Fibroblast of peridontal ligament (primary cell): ENCODE measurements at regions not wholly inside any gene's neighbourhood (a gene's known extent, or its start where the extent isn't known, plus 50 kb on each side); places are given as distances from the start of the nearest gene placed in this dataset.
"Not testable (repeated sequence)": the region's sequence is repeated elsewhere in the genome, so short reads cannot be mapped to it uniquely, and the experiment has no call there.

ENCODE experiments used
- DNase-seq: peaks from one replicate; pipeline ENCODE4 v3.0.0-alpha.2; 2010; ENCODE audit errors: extremely low read depth

GRCh38 chr9:7626571-7627029 is 173.0 kb downstream of the DMAC1 start:
- DNase-seq: not testable (repeated sequence)

GRCh38 chr9:7622481-7622880 is 177.1 kb downstream of the DMAC1 start:
- DNase-seq: no peak

- DNase-seq: no peak
Measured at GRCh38 chr9:7615344-7615743, 184.2 kb downstream of the DMAC1 start.

- DNase-seq: no peak
Measured at GRCh38 chr9:7613931-7614330, 185.6 kb downstream of the DMAC1 start.

- no peak for DNase-seq
Measured at GRCh38 chr9:7608261-7608660, 191.3 kb downstream of the DMAC1 start.

GRCh38 chr9:7607421-7607820 is 192.2 kb downstream of the DMAC1 start:
- DNase-seq: no peak

- no peak for DNase-seq
Measured at GRCh38 chr9:7606591-7606990, 193.0 kb downstream of the DMAC1 start.

GRCh38 chr9:7601739-7602138 is 197.8 kb downstream of the DMAC1 start:
- DNase-seq: no peak

GRCh38 chr9:7597716-7598115 is 201.9 kb downstream of the DMAC1 start:
- DNase-seq: no peak

- no peak for DNase-seq
Measured at GRCh38 chr9:7592321-7593316, 207.0 kb downstream of the DMAC1 start.

GRCh38 chr9:7591501-7591900 is 208.1 kb downstream of the DMAC1 start:
- DNase-seq: no peak

GRCh38 chr9:7580568-7580967 is 219.0 kb downstream of the DMAC1 start:
- no peak for DNase-seq

- no peak for DNase-seq
Measured at GRCh38 chr9:7579351-7579750, 220.2 kb downstream of the DMAC1 start.

- no peak for DNase-seq
Measured at GRCh38 chr9:7578951-7579350, 220.6 kb downstream of the DMAC1 start.

GRCh38 chr9:7570107-7570720 is 229.4 kb downstream of the DMAC1 start:
- peak; percentile 54 for DNase-seq

GRCh38 chr9:7567687-7568086 is 231.9 kb downstream of the DMAC1 start:
- DNase-seq: no peak

GRCh38 chr9:7561527-7562080 is 238.0 kb downstream of the DMAC1 start:
- DNase-seq: no peak

GRCh38 chr9:7560669-7561305 is 238.8 kb downstream of the DMAC1 start:
- DNase-seq: no peak

- no peak for DNase-seq
Measured at GRCh38 chr9:7554699-7555098, 244.9 kb downstream of the DMAC1 start.

- DNase-seq: not testable (repeated sequence)
Measured at GRCh38 chr9:7552706-7553105, 246.9 kb downstream of the DMAC1 start.

- no peak for DNase-seq
Measured at GRCh38 chr9:7549249-7549648, 250.3 kb downstream of the DMAC1 start.

- no peak for DNase-seq
Measured at GRCh38 chr9:7546261-7546660, 253.3 kb downstream of the DMAC1 start.
